Duodenal mucosa (tissue), 2 donors: ENCODE measurements at regions not wholly inside any gene's neighbourhood (a gene's known extent, or its start where the extent isn't known, plus 50 kb on each side); places are given as distances from the start of the nearest gene placed in this dataset.
"Not testable (repeated sequence)": the region's sequence is repeated elsewhere in the genome, so short reads cannot be mapped to it uniquely, and the experiment has no call there.

Experiments used
- H3K27ac ChIP-seq: one replicate; pipeline ENCODE4 v1.7.0; 2013; ENCODE audit warnings: low read depth, low read length
- H3K27me3 ChIP-seq, 2 donors: one replicate each; pipeline ENCODE4 v1.7.0; 2013; ENCODE audit warnings: low read length in 2 of 2, control low read depth in 1 of 2; ENCODE audit not compliant: insufficient read depth in 2 of 2, control insufficient read depth in 1 of 2
- H3K36me3 ChIP-seq, 2 donors: one replicate each; pipeline ENCODE4 v1.7.0; 2013; ENCODE audit warnings: low read length in 2 of 2, control low read depth in 1 of 2; ENCODE audit not compliant: insufficient read depth in 2 of 2, control insufficient read depth in 1 of 2
- H3K4me1 ChIP-seq, 2 donors: one replicate each; pipeline ENCODE4 v1.7.0; 2013; ENCODE audit warnings: low read length in 2 of 2, control low read depth in 1 of 2; ENCODE audit not compliant: insufficient read depth in 2 of 2, control insufficient read depth in 1 of 2
- H3K4me3 ChIP-seq, 2 donors: one replicate each; pipeline ENCODE4 v1.7.0; 2013; ENCODE audit warnings: low read length in 2 of 2, low read depth in 1 of 2
- H3K9ac ChIP-seq, 2 donors: one replicate each; pipeline ENCODE4 v1.7.0; 2013; ENCODE audit warnings: low read length in 2 of 2, low read depth in 1 of 2
- H3K9me3 ChIP-seq, 2 donors: one replicate each; pipeline ENCODE4 v1.7.0; 2013; ENCODE audit warnings: low read length in 2 of 2, control low read depth in 1 of 2; ENCODE audit not compliant: control insufficient read depth in 1 of 2

DNA sequence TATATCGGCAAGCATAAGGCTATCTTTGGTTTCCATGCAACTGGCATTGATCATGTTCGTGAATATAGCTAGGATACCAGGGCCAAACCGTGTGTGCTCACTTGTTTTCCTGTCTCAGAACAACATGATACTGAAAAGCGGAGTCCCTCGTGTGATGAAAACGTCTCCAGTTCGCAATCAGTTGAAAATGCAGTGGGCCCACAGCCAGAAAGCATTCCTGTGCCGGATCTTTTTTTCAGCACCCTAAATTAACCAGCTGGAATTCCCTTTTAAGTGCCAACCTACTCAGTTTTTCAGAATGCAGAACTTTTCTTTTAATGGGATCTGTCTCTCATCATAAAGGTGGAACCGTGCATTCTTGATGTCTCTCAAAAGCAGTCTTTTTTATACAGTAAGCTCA lies 130.8 kb upstream of the FRG1 start:
- no peak overlapping the region for H3K27ac ChIP-seq
- H3K27me3 ChIP-seq, result no peaks in the 10 kb centered on the region
- no peaks in the 10 kb centered on the region for H3K4me1 ChIP-seq
- H3K9me3 ChIP-seq, result peaks cover 5 to 16% of the 10 kb centered on the region in 2 donors
- H3K4me3 ChIP-seq, result no peak overlapping the region
- H3K36me3 ChIP-seq, result no peaks in the 10 kb centered on the region
- no peak overlapping the region for H3K9ac ChIP-seq

- Histone ChIP-seq H3K9me3 (peaks cover 5 to 16% of the 10 kb centered on the region in 2 donors), H3K4me3 (peak overlapping the region in 1 of 2 donors; percentile 43)
- not testable (repeated sequence) for H3K36me3 ChIP-seq, H3K27me3 ChIP-seq, H3K4me1 ChIP-seq, H3K9ac ChIP-seq, H3K27ac ChIP-seq
Measured at GRCh38 chr4:189810318-189811181, 130.1 kb upstream of the FRG1 start.

DNA sequence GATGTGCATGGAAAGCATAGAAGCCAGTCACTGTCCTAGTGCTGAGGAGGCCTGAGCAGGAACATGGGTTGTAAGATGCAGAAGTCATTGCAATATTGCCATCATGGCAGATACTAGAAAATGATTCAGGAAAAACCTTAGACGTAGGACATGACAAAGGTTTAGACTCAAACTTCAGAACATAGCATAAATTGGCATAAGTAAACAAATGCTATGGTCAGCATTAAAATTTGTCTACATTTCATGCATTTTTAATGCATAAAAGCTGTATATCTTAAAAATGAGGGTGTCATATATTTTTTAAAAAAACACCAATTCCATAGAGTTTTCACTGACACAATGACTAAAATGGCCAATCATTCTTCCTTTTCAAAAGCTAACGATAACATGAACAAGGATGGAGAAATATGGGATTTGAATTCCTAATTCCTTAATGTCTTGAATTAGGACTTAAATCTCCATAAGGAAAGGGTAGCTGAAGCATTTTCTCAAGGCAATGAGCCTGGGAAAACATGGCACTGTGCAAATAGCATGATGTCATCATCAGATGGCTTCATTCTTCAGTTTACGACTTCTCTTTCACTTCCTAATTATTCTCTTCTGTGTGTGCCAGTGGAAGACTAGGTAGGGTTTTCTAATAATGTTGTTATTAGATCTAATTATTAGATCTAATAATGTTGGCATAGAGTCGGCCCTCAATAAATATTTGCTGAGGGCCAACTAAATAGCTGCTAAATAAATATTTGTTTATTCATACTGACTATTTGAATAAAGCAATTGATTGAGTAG lies 125.1 kb upstream of the FRG1 start:
- Histone ChIP-seq H3K27ac (no peak overlapping the region), H3K9ac (no peak overlapping the region), H3K4me1 (no peaks in the 10 kb centered on the region), H3K36me3 (no peaks in the 10 kb centered on the region), H3K9me3 (no peaks in the 10 kb centered on the region), H3K4me3 (no peak overlapping the region), H3K27me3 (no peaks in the 10 kb centered on the region)

GRCh38 chr4:189822326-189822725 lies 118.3 kb upstream of the FRG1 start:
- Histone ChIP-seq H3K36me3 (no peaks in the 10 kb centered on the region), H3K9ac (no peak overlapping the region), H3K4me1 (no peaks in the 10 kb centered on the region), H3K27me3 (no peaks in the 10 kb centered on the region), H3K27ac (no peak overlapping the region), H3K9me3 (no peaks in the 10 kb centered on the region), H3K4me3 (no peak overlapping the region)

GRCh38 chr4:189823591-189823990 lies 117.1 kb upstream of the FRG1 start:
- Histone ChIP-seq H3K9ac (no peak overlapping the region), H3K4me1 (no peaks in the 10 kb centered on the region), H3K27ac (no peak overlapping the region), H3K27me3 (no peaks in the 10 kb centered on the region), H3K9me3 (no peaks in the 10 kb centered on the region), H3K36me3 (no peaks in the 10 kb centered on the region), H3K4me3 (no peak overlapping the region)

- no peaks in the 10 kb centered on the region for H3K36me3 ChIP-seq
- H3K27me3 ChIP-seq, result no peaks in the 10 kb centered on the region
- H3K27ac ChIP-seq, result no peak overlapping the region
- H3K4me1 ChIP-seq, result no peaks in the 10 kb centered on the region
- H3K4me3 ChIP-seq, result no peak overlapping the region
- H3K9ac ChIP-seq, result no peak overlapping the region
- no peaks in the 10 kb centered on the region for H3K9me3 ChIP-seq
Measured at GRCh38 chr4:189825466-189825865, 115.2 kb upstream of the FRG1 start.

DNA sequence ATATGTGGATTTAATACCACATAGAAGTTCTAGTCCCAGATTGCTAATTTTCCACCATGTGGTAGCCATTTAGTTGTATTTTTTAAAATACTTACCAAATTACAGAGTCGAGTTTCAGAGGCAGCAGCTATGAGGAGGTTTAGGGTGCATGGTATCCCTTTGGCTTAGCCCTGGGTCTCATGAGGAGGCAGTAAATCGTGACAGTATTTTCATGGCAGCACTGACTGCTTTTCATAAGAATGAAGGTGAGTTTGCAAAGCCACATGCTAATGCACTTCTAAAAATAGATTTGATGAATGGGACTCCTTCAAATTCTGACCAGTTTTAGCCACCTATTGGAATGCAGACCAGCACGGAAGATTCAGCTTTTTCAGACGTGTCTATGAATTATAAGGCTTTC lies 114.0 kb upstream of the FRG1 start:
- Histone ChIP-seq H3K4me1 (no peaks in the 10 kb centered on the region), H3K9me3 (no peaks in the 10 kb centered on the region), H3K4me3 (no peak overlapping the region), H3K36me3 (no peaks in the 10 kb centered on the region), H3K27me3 (no peaks in the 10 kb centered on the region), H3K9ac (no peak overlapping the region), H3K27ac (no peak overlapping the region)

DNA sequence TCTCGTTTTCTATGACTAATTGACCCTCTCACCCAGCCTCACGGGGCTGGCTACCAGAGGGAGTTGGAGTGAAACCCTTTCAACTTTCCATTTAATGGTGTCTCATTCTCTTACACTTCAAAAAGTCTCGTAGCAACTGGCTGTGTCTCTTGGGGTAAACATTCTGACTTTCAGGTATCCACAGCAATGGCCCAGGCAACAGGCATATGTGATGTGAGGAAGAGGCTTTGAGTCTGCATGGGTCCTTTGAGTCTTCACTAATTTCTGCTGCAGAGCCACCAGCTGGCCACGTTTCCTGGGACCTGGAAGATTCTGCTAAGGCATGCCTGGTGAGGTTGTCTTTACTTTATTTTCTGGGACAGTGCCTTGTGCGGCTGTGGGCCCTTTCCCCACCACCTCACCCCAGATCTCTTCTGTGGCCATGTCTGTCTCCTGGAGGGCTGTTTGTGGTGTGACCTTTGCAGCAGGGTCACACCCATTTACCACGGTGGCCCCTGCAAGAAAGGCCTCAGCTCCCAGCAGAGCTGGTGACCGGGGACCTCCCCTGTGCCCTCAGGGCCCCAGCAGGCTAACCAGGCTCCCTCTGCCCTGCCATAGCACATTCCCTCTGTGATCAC lies 112.5 kb upstream of the FRG1 start:
- H3K4me1 ChIP-seq, result no peaks in the 10 kb centered on the region
- no peaks in the 10 kb centered on the region for H3K27me3 ChIP-seq
- no peak overlapping the region for H3K9ac ChIP-seq
- H3K9me3 ChIP-seq, result no peaks in the 10 kb centered on the region
- H3K4me3 ChIP-seq, result no peak overlapping the region
- no peaks in the 10 kb centered on the region for H3K36me3 ChIP-seq
- no peak overlapping the region for H3K27ac ChIP-seq

- Histone ChIP-seq H3K4me3 (no peak overlapping the region), H3K9ac (no peak overlapping the region), H3K27ac (no peak overlapping the region), H3K9me3 (peaks cover 0 to 3% of the 10 kb centered on the region in 2 donors), H3K4me1 (no peaks in the 10 kb centered on the region), H3K27me3 (peaks cover 0 to 3% of the 10 kb centered on the region in 2 donors), H3K36me3 (no peaks in the 10 kb centered on the region)
Measured at GRCh38 chr4:189832528-189832927, 108.1 kb upstream of the FRG1 start.

- Histone ChIP-seq H3K36me3 (no peaks in the 10 kb centered on the region), H3K27ac (no peak overlapping the region), H3K9me3 (peaks cover 0 to 3% of the 10 kb centered on the region in 2 donors), H3K9ac (no peak overlapping the region), H3K27me3 (peaks cover 0 to 3% of the 10 kb centered on the region in 2 donors), H3K4me3 (no peak overlapping the region), H3K4me1 (no peaks in the 10 kb centered on the region)
Measured at GRCh38 chr4:189834616-189835015, 106.1 kb upstream of the FRG1 start.
